ENCODE measurements at regions not wholly inside any gene's neighbourhood (a gene's known extent, or its start where the extent isn't known, plus 50 kb on each side); places are given as distances from the start of the nearest gene placed in this dataset.
A peak's percentile ranks its signal among the peaks of the same experiment; 100 is the strongest.

DNA sequence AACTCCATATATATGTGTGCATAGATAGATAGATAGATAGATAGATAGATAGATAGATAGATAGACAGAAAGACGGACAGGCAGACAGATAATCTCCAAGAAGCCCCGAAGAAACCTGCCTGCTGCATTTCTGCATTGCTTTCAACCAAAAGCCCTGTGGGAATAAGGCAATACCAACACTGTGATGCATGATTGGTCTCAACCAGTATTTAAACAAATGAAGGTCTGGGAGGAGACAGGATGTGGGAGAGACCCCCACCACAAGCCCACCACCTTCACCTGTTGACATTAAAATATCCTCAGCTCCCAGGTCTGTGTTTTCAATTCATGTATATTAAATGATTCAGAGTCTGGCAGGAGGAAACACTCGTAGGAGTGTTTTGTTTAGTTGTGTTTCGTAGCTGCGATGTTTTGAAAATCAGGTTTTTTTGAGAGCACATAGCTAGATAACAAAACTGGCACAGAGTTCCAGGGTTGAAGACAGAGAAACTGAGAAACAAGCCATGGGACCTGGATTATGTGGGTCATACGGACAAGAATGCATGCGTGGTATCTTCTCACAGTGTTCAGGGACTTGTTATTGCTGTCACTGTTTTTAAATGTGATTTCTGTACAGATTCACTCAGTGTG is 200.7 kb upstream of the AHR start:
- POLR2A ChIA-PET = no interaction called here
- WGBS (ENCODE audit: insufficient coverage) = 53% methylated on average over 4 of the region's 7 CpGs

GRCh38 chr7:17098515-17098914 is 199.9 kb upstream of the AHR start:
- no peak overlapping the region for H3K9ac ChIP-seq (ENCODE audit: low read length)
- Mint-ChIP-seq H3K4me1 (peaks cover 15% of the 10 kb centered on the region), H3K27ac (no peak overlapping the region), H3K4me3 (no peak overlapping the region), H3K27me3 (no peaks in the 10 kb centered on the region), H3K9me3 (ENCODE audit: insufficient read depth) (no peaks in the 10 kb centered on the region)
- no peak for DNase-seq
- ChIA-PET CTCF (no interaction called here), POLR2A (no interaction called here)
- H3K27ac ChIP-seq (ENCODE audit: low read length in 2 of 2) = no peak overlapping the region
- H3K36me3 ChIP-seq (replicated peaks in 1 of 2; ENCODE audit: control extremely low read depth in 1 of 2, control insufficient read depth in 1 of 2, extremely low read depth in 1 of 2, insufficient read depth in 2 of 2, low read length in 1 of 2) = no peaks in the 10 kb centered on the region
- H2AFZ ChIP-seq (ENCODE audit: insufficient read depth, low read depth, low read length, poor library complexity, severe bottlenecking) = no peak overlapping the region
- no peaks in the 10 kb centered on the region for H3K27me3 ChIP-seq (replicated peaks in 1 of 4; ENCODE audit: control extremely low read depth in 1 of 4, control insufficient read depth in 3 of 4, insufficient read depth in 4 of 4, low read length in 3 of 4)
- intact Hi-C loops (cut with micrococcal nuclease) = no loop called here
- TF ChIP-seq EZH2 (IDR thresholded peaks at IDR 0.05; ENCODE audit: borderline replicate concordance, insufficient read depth, low read depth, low read length, poor library complexity, severe bottlenecking) = no peak
- TF ChIP-seq, protein P1, sequence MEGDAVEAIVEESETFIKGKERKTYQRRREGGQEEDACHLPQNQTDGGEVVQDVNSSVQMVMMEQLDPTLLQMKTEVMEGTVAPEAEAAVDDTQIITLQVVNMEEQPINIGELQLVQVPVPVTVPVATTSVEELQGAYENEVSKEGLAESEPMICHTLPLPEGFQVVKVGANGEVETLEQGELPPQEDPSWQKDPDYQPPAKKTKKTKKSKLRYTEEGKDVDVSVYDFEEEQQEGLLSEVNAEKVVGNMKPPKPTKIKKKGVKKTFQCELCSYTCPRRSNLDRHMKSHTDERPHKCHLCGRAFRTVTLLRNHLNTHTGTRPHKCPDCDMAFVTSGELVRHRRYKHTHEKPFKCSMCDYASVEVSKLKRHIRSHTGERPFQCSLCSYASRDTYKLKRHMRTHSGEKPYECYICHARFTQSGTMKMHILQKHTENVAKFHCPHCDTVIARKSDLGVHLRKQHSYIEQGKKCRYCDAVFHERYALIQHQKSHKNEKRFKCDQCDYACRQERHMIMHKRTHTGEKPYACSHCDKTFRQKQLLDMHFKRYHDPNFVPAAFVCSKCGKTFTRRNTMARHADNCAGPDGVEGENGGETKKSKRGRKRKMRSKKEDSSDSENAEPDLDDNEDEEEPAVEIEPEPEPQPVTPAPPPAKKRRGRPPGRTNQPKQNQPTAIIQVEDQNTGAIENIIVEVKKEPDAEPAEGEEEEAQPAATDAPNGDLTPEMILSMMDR (IDR thresholded peaks at IDR 0.05) = no peak
- H3K9me3 ChIP-seq (ENCODE audit: control extremely low read depth in 1 of 3, control insufficient read depth in 2 of 3, insufficient read depth in 1 of 3, low read length in 2 of 3) = peaks cover 0 to 2% (median 0%) of the 10 kb centered on the region in 3 donors
- 100% methylated on average over 1 of the region's 1 CpG for WGBS (ENCODE audit: insufficient coverage)
- no peaks in the 10 kb centered on the region for H4K20me1 ChIP-seq (ENCODE audit: control insufficient read depth, insufficient read depth, low read length, poor library complexity, severe bottlenecking)
- ATAC-seq (ENCODE audit: low read depth) = no peak
- H3K79me2 ChIP-seq (ENCODE audit: control insufficient read depth, insufficient read depth, low read length) = no peaks in the 10 kb centered on the region
- peaks cover 10 to 11% of the 10 kb centered on the region in 2 donors for H3K4me1 ChIP-seq (ENCODE audit: control insufficient read depth in 2 of 2, insufficient read depth in 2 of 2, low read length in 2 of 2)
- H3K4me2 ChIP-seq (replicated peaks; ENCODE audit: low read depth, low read length, poor library complexity, severe bottlenecking) = no peak overlapping the region
- no peak overlapping the region for H3K4me3 ChIP-seq (ENCODE audit: control extremely low read depth in 1 of 5, extremely low read depth in 1 of 5, insufficient read depth in 1 of 5, low read depth in 2 of 5, low read length in 4 of 5)

More for the DNA sequence above, 200.7 kb upstream of the AHR start:
- Mint-ChIP-seq H3K27me3 (no peaks in the 10 kb centered on the region), H3K4me1 (peaks cover 15% of the 10 kb centered on the region), H3K9me3 (ENCODE audit: insufficient read depth) (no peaks in the 10 kb centered on the region), H3K27ac (no peak overlapping the region), H3K4me3 (peak overlapping the region; percentile 80)
- intact Hi-C loops (cut with micrococcal nuclease) = no loop called here
- H4K20me1 ChIP-seq (ENCODE audit: control insufficient read depth, insufficient read depth, low read length, poor library complexity, severe bottlenecking) = no peaks in the 10 kb centered on the region
- H3K36me3 ChIP-seq (replicated peaks in 1 of 2; ENCODE audit: control extremely low read depth in 1 of 2, control insufficient read depth in 1 of 2, extremely low read depth in 1 of 2, insufficient read depth in 2 of 2, low read length in 1 of 2) = no peaks in the 10 kb centered on the region
- peaks cover 0 to 2% (median 0%) of the 10 kb centered on the region in 3 donors for H3K9me3 ChIP-seq (ENCODE audit: control extremely low read depth in 1 of 3, control insufficient read depth in 2 of 3, insufficient read depth in 1 of 3, low read length in 2 of 3)
- no peaks in the 10 kb centered on the region for H3K79me2 ChIP-seq (ENCODE audit: control insufficient read depth, insufficient read depth, low read length)
- peak overlapping the region in 1 of 5 experiments; percentile 15 for H3K4me3 ChIP-seq (ENCODE audit: control extremely low read depth in 1 of 5, extremely low read depth in 1 of 5, insufficient read depth in 1 of 5, low read depth in 2 of 5, low read length in 4 of 5)
- no peaks in the 10 kb centered on the region for H3K27me3 ChIP-seq (replicated peaks in 1 of 4; ENCODE audit: control extremely low read depth in 1 of 4, control insufficient read depth in 3 of 4, insufficient read depth in 4 of 4, low read length in 3 of 4)
- ATAC-seq (ENCODE audit: low read depth) = peak; percentile 24
- H2AFZ ChIP-seq (ENCODE audit: insufficient read depth, low read depth, low read length, poor library complexity, severe bottlenecking) = no peak overlapping the region
- TF ChIP-seq, protein P1 (IDR thresholded peaks at IDR 0.05) = no peak
- TF ChIP-seq EZH2 (IDR thresholded peaks at IDR 0.05; ENCODE audit: borderline replicate concordance, insufficient read depth, low read depth, low read length, poor library complexity, severe bottlenecking) = no peak
- no peak for DNase-seq
- peak overlapping the region; percentile 43 for H3K4me2 ChIP-seq (replicated peaks; ENCODE audit: low read depth, low read length, poor library complexity, severe bottlenecking)
- H3K9ac ChIP-seq (ENCODE audit: low read length) = peak overlapping the region; percentile 6
- CTCF ChIA-PET = no interaction called here
- peaks cover 10 to 11% of the 10 kb centered on the region in 2 donors for H3K4me1 ChIP-seq (ENCODE audit: control insufficient read depth in 2 of 2, insufficient read depth in 2 of 2, low read length in 2 of 2)
- H3K27ac ChIP-seq (ENCODE audit: low read length in 2 of 2) = no peak overlapping the region

Measured in B cell (primary cell).